ENCODE measurements at regions not wholly inside any gene's neighbourhood (a gene's known extent, or its start where the extent isn't known, plus 50 kb on each side); places are given as distances from the start of the nearest gene placed in this dataset.

GRCh38 chr4:91936311-91936710, 367.5 kb upstream of the GRID2 start:
- intact Hi-C loops (cut with micrococcal nuclease; ENCODE audit: unreplicated experiment): no loop called here
- no peaks in the 10 kb centered on the region for H3K27me3 Mint-ChIP-seq (ENCODE audit: unreplicated experiment)
- CTCF ChIA-PET: no interaction called here
- no peak overlapping the region for H3K4me3 Mint-ChIP-seq (ENCODE audit: low read depth, unreplicated experiment)
- TF ChIP-seq CTCF (IDR thresholded peaks at IDR 0.05; ENCODE audit: unreplicated experiment): no peak
- no peaks in the 10 kb centered on the region for H3K36me3 Mint-ChIP-seq (ENCODE audit: insufficient read depth, unreplicated experiment)
- H3K9me3 Mint-ChIP-seq (ENCODE audit: low read depth, unreplicated experiment): no peaks in the 10 kb centered on the region
- H3K27ac Mint-ChIP-seq (ENCODE audit: unreplicated experiment): no peak overlapping the region
- no TSS peak for BruUV-seq (replicated peaks)
- DNase-seq: no peak
- H3K4me1 Mint-ChIP-seq (ENCODE audit: low read depth, unreplicated experiment): no peaks in the 10 kb centered on the region

- no peaks in the 10 kb centered on the region for H3K4me1 Mint-ChIP-seq (ENCODE audit: low read depth, unreplicated experiment)
- intact Hi-C loops (cut with micrococcal nuclease; ENCODE audit: unreplicated experiment): no loop called here
- CTCF ChIA-PET: no interaction called here
- H3K9me3 Mint-ChIP-seq (ENCODE audit: low read depth, unreplicated experiment): no peaks in the 10 kb centered on the region
- no peaks in the 10 kb centered on the region for H3K27me3 Mint-ChIP-seq (ENCODE audit: unreplicated experiment)
- TF ChIP-seq CTCF (IDR thresholded peaks at IDR 0.05; ENCODE audit: unreplicated experiment): no peak
- no peaks in the 10 kb centered on the region for H3K36me3 Mint-ChIP-seq (ENCODE audit: insufficient read depth, unreplicated experiment)
- no TSS peak for BruUV-seq (replicated peaks)
- H3K27ac Mint-ChIP-seq (ENCODE audit: unreplicated experiment): no peak overlapping the region
- H3K4me3 Mint-ChIP-seq (ENCODE audit: low read depth, unreplicated experiment): no peak overlapping the region
- no peak for DNase-seq
Measured at GRCh38 chr4:91957963-91958362, 345.8 kb upstream of the GRID2 start.

- CTCF ChIA-PET: no interaction called here
- no peak for DNase-seq
- BruUV-seq (replicated peaks): no TSS peak
- Mint-ChIP-seq H3K9me3 (ENCODE audit: low read depth, unreplicated experiment) (no peaks in the 10 kb centered on the region), H3K27me3 (ENCODE audit: unreplicated experiment) (no peaks in the 10 kb centered on the region), H3K36me3 (ENCODE audit: insufficient read depth, unreplicated experiment) (no peaks in the 10 kb centered on the region), H3K4me1 (ENCODE audit: low read depth, unreplicated experiment) (no peaks in the 10 kb centered on the region), H3K4me3 (ENCODE audit: low read depth, unreplicated experiment) (no peak overlapping the region), H3K27ac (ENCODE audit: unreplicated experiment) (no peak overlapping the region)
- intact Hi-C loops (cut with micrococcal nuclease; ENCODE audit: unreplicated experiment): no loop called here
- no peak for TF ChIP-seq CTCF (IDR thresholded peaks at IDR 0.05; ENCODE audit: unreplicated experiment)
Measured at GRCh38 chr4:91958596-91958995, 345.2 kb upstream of the GRID2 start.

GRCh38 chr4:91961504-91961903, 342.3 kb upstream of the GRID2 start:
- CTCF ChIA-PET: no interaction called here
- Mint-ChIP-seq H3K9me3 (ENCODE audit: low read depth, unreplicated experiment) (no peaks in the 10 kb centered on the region), H3K4me1 (ENCODE audit: low read depth, unreplicated experiment) (no peaks in the 10 kb centered on the region), H3K27me3 (ENCODE audit: unreplicated experiment) (no peaks in the 10 kb centered on the region), H3K27ac (ENCODE audit: unreplicated experiment) (no peak overlapping the region), H3K36me3 (ENCODE audit: insufficient read depth, unreplicated experiment) (no peaks in the 10 kb centered on the region), H3K4me3 (ENCODE audit: low read depth, unreplicated experiment) (no peak overlapping the region)
- intact Hi-C loops (cut with micrococcal nuclease; ENCODE audit: unreplicated experiment): no loop called here
- DNase-seq: no peak
- TF ChIP-seq CTCF (IDR thresholded peaks at IDR 0.05; ENCODE audit: unreplicated experiment): no peak
- BruUV-seq (replicated peaks): no TSS peak

GRCh38 chr4:91963486-91963885, 340.3 kb upstream of the GRID2 start:
- no TSS peak for BruUV-seq (replicated peaks)
- TF ChIP-seq CTCF (IDR thresholded peaks at IDR 0.05; ENCODE audit: unreplicated experiment): no peak
- H3K27me3 Mint-ChIP-seq (ENCODE audit: unreplicated experiment): no peaks in the 10 kb centered on the region
- CTCF ChIA-PET: no interaction called here
- no peak for DNase-seq
- intact Hi-C loops (cut with micrococcal nuclease; ENCODE audit: unreplicated experiment): no loop called here
- H3K4me3 Mint-ChIP-seq (ENCODE audit: low read depth, unreplicated experiment): no peak overlapping the region
- no peaks in the 10 kb centered on the region for H3K36me3 Mint-ChIP-seq (ENCODE audit: insufficient read depth, unreplicated experiment)
- no peak overlapping the region for H3K27ac Mint-ChIP-seq (ENCODE audit: unreplicated experiment)
- no peaks in the 10 kb centered on the region for H3K4me1 Mint-ChIP-seq (ENCODE audit: low read depth, unreplicated experiment)
- H3K9me3 Mint-ChIP-seq (ENCODE audit: low read depth, unreplicated experiment): no peaks in the 10 kb centered on the region

All from Calu3 (cell line).